ENCODE measurements at regions not wholly inside any gene's neighbourhood (a gene's known extent, or its start where the extent isn't known, plus 50 kb on each side); places are given as distances from the start of the nearest gene placed in this dataset.
"Not testable (repeated sequence)": the region's sequence is repeated elsewhere in the genome, so short reads cannot be mapped to it uniquely, and the experiment has no call there.

- no peak for DNase-seq (ENCODE audit: low read depth)
Measured at GRCh38 chr2:446963-447530, 159.2 kb upstream of the ALKAL2 start.

DNA sequence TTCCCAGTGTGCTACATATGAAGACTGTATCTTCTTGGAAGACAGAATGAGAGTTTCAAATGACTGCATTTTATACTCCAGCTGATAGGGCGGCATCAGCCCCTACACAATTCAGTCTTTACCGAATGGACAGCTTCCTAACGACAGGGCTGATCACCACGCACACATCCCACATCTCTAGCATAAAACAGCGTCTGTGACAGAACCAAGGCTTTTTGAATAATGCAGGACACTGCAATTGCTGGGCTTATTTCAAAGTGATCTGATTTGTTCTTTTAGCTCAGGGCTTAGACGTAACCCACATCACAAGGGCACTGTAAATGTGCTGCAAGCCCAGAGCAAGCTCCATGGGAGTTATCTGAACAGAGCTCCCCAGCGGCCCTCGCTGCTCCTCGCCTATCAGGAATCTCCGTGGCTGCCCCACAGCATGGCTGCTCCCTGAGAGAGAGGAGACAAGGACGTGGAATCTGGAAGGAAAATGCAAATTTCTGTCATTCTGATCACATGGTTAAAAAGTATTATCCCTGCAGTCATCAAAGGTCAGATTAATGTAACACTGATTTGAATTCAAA, 158.5 kb upstream of the ALKAL2 start:
- DNase-seq (ENCODE audit: low read depth) = no peak

GRCh38 chr2:445896-446295, 158.0 kb upstream of the ALKAL2 start:
- no peak for DNase-seq (ENCODE audit: low read depth)

DNA sequence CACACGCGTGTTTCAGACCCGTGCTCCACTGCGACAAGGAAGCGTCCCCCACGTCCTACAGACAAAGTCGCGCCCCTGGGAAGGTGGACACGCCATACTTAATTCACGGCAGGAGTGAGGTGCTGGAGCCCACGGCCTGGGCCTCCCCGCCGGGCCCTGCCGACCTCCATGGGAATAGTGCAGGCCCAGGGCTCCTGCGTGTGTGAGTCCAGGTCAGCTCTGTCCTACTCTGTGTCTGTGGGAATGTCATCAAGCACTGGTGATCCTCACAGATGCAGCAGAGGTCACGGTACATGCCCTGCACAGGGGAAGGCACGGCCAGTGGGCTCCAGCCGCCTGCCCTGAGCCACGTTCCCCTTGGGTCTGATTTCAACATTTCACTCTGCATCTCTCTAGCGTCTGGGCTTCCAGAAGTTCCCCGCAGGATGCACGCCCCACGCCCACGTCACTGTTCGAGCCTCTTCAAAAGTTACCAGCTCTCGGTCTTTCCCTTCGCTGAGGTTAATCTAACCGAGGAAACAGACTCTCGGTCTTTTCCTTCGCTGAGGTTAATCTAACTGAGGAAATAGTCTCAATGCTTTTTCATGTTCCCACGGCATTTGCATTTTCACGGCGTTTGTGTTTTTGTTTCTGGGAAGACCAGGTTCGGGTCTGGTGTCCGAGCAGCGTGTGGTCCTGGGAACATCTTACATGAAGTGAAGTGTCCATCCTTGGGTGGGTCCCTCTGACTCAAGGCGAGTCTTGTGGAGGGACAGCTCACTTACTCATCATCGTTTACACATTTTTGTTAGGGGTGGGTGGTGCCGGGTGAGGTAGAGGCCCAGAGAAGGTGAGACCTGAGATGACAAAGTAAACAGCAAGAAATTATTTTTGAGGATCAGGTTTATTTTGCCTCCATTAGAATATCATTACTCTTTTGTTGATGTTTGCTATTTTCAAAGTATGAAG, 157.3 kb upstream of the ALKAL2 start:
- DNase-seq (ENCODE audit: low read depth) = no peak

GRCh38 chr2:443741-444140, 155.8 kb upstream of the ALKAL2 start:
- DNase-seq (ENCODE audit: low read depth) = no peak

DNA sequence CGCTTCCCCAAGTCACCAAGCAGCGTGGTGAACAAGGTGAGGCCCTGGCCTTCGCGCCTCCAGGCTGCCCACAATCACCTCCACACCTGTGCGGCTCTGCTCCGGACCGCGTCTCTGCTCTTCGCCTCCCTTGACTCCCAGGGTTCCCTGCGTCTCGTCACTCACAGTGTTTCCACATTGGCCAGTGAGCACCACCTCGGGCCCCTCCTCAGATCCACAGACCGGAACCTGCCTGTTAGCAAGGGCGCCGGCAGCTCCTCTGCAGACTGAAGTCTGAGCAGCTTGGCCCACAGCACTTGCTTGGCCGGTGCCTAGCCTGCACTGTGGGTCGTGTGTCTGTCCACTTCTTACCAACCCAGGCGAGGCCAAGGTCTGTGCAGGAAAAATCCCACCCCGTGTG, 155.3 kb upstream of the ALKAL2 start:
- no peak for DNase-seq (ENCODE audit: low read depth)

DNA sequence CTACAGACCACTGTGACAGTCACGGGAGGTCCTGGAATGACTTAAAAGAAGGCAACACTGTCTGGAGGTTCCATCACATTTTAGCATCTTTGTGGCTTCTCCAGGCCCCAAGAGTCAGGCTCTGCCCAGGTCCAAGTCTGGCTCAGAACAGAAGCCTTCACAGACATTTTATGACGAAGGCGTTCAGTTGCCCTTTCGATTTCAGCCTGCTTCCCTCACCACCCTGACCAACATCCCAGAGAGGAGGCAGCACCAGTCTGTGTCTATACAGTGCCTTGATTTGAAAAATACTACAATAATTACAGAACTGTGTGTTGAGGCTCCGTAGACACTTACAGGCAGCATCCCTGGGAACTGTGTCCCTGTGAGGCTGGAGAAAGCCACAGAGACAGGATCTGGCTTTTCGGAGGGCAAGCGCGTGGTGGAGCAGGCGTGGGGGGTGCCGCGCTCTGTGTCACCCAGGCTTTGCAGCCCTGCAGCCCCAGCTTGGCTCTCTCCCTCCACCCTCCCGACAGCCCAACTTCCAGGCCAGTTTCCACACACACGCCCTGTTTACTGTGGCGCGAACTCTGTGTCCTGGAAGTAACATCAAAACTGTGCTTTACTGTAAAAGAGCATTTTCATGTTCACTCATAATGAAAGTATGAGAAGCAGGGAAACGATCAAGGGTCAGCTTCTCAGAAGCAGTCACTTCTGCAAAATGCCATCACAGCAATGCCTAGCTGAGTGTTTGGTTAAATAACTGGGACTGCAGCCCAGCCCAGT, 153.5 kb upstream of the ALKAL2 start:
- DNase-seq (ENCODE audit: low read depth) = no peak

- DNase-seq (ENCODE audit: low read depth) = no peak
Measured at GRCh38 chr2:440403-440740, 152.5 kb upstream of the ALKAL2 start.

DNA sequence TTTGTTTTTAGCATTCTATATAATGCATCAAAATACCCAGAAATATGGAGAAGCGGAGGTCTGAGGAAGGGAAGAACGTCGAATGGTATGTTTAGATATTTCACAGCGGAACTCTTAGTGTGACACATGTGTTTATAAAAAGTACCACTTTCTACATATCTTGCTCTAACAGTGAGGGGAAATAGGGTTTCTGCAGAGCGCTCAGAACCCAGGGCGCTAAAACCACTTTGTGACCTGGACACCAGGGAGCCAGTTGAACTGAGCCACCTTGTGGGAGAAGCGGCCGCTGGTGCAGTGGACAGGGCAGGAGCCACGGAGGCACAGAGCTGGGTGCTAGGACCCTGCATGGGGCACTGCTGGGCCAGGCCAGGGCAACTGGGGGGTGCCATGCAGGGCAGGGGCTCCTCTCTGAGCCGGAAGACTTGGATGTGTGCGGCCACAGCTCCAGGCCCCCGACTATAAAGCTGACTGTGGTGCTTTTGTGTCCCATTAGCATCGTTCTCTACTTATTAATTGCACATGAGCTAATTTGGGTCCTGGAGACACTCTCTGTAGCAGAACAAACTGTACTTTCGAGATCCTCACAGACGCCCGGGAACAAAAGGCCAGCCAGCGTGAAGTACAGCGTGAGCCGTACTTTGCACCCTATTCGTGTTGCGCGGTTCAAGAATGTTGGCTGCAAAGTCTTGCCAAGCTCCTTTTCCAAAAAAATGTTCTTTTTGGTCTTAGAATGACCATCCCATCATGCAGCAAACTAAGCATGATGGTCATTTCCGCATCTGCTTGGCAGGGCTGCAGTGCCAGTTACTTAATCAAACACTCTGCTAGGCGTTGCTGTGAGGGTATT, 151.9 kb upstream of the ALKAL2 start:
- DNase-seq (ENCODE audit: low read depth) = no peak

- no peak for DNase-seq (ENCODE audit: low read depth)
Measured at GRCh38 chr2:439077-439476, 151.2 kb upstream of the ALKAL2 start.

- no peak for DNase-seq (ENCODE audit: low read depth)
Measured at GRCh38 chr2:437756-438393, 150.0 kb upstream of the ALKAL2 start.

GRCh38 chr2:437180-437579, 149.3 kb upstream of the ALKAL2 start:
- DNase-seq (ENCODE audit: low read depth) = no peak

GRCh38 chr2:436205-436604, 148.3 kb upstream of the ALKAL2 start:
- DNase-seq (ENCODE audit: low read depth) = no peak

GRCh38 chr2:434625-435024, 146.7 kb upstream of the ALKAL2 start:
- no peak for DNase-seq (ENCODE audit: low read depth)

DNA sequence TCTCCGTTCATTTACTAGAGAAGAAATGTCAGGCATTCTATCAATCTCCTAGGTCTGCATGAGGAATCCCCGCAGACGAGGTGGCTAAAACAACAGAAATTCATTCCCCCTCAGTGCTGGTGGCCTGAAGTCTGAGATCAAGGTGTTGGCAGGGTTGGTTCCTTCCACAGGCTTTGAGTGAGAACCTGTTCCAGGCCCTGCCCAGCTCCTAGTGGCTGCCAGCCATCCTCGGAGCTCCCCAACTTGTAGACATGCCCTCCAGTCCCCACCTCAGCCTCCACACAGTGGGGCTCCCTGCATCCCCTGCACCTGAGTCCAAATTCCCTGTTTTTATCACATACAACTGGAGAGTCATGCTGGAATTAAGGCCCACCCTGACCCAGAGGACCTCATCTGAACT, 145.3 kb upstream of the ALKAL2 start:
- no peak for DNase-seq (ENCODE audit: low read depth)

- DNase-seq (ENCODE audit: low read depth) = no peak
Measured at GRCh38 chr2:430291-431040, 142.6 kb upstream of the ALKAL2 start.

- no peak for DNase-seq (ENCODE audit: low read depth)
Measured at GRCh38 chr2:429575-430254, 141.8 kb upstream of the ALKAL2 start.

- DNase-seq (ENCODE audit: low read depth) = no peak
Measured at GRCh38 chr2:429142-429541, 141.3 kb upstream of the ALKAL2 start.

DNA sequence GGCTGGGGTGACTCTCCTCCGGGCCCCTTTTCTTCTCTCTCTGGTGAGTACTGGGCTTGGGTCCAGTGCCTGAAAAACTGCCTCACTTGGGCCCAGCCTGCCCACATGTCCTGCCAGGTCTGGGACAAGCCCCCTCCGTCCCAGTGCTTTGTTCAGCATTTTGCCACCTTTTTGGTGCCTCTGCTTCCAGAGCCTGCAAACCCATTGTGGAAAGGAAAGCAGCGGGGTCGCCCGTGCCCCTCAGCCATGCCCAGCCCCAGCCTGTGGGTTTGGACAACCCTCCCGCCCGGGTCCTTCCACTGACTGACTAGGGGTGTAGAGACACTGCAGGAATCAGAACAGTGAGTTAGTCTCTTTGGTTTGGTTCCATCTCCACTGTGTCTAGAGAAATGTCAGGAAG, 140.7 kb upstream of the ALKAL2 start:
- no peak for DNase-seq (ENCODE audit: low read depth)

- DNase-seq (ENCODE audit: low read depth) = not testable (repeated sequence)
Measured at GRCh38 chr2:426696-427095, 138.8 kb upstream of the ALKAL2 start.
